ENCODE measurements at regions not wholly inside any gene's neighbourhood (a gene's known extent, or its start where the extent isn't known, plus 50 kb on each side); places are given as distances from the start of the nearest gene placed in this dataset.

DNA sequence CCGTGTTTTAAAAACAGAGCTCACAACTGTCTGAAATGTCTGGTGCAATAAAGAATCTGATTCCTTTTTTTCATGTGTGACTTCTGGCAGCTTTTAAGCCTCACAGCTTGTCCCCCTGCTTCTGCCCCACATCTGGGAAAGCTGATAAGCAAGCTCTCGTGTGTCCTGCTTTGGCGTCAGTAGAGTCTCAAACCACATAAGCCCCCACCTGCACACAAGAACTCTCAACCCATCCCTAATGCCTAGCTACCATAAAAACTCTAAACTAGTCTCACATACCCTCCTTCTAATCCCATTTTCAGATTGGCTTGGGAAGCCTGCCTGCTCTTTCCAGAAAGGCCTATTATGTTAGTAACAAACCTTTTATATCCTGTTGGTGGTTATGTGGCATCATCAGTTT, 94.6 kb upstream of the DAB1 start:
- H3K4me3 ChIP-seq (replicated peaks in 1 of 4; ENCODE audit: control extremely low read depth in 1 of 4, insufficient read depth in 1 of 4, low read depth in 3 of 4, low read length in 4 of 4): no peak overlapping the region
- no peak for DNase-seq (ENCODE audit: low read depth in 2 of 2)
- H3K36me3 ChIP-seq (ENCODE audit: control insufficient read depth, insufficient read depth, low read length): no peaks in the 10 kb centered on the region
- H3K27ac ChIP-seq (ENCODE audit: insufficient read depth, low read length): no peak overlapping the region
- H3K4me1 ChIP-seq (ENCODE audit: control insufficient read depth, extremely low read depth, insufficient read depth, low read length): no peaks in the 10 kb centered on the region
- H3K9me3 ChIP-seq (ENCODE audit: control insufficient read depth, insufficient read depth, low read depth, low read length): no peaks in the 10 kb centered on the region
- no peak overlapping the region for H2AFZ ChIP-seq (ENCODE audit: low read length)
- no peak for TF ChIP-seq EZH2 (IDR thresholded peaks at IDR 0.05; ENCODE audit: low read length, missing control alignments)
- TF ChIP-seq, protein P1, sequence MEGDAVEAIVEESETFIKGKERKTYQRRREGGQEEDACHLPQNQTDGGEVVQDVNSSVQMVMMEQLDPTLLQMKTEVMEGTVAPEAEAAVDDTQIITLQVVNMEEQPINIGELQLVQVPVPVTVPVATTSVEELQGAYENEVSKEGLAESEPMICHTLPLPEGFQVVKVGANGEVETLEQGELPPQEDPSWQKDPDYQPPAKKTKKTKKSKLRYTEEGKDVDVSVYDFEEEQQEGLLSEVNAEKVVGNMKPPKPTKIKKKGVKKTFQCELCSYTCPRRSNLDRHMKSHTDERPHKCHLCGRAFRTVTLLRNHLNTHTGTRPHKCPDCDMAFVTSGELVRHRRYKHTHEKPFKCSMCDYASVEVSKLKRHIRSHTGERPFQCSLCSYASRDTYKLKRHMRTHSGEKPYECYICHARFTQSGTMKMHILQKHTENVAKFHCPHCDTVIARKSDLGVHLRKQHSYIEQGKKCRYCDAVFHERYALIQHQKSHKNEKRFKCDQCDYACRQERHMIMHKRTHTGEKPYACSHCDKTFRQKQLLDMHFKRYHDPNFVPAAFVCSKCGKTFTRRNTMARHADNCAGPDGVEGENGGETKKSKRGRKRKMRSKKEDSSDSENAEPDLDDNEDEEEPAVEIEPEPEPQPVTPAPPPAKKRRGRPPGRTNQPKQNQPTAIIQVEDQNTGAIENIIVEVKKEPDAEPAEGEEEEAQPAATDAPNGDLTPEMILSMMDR (conservative IDR thresholded peaks at IDR 0.05 in 1 of 2, IDR thresholded peaks at IDR 0.05 in 1 of 2; ENCODE audit: low read depth in 1 of 2, low read length in 2 of 2): no peak
- H3K4me2 ChIP-seq (ENCODE audit: extremely low read depth, insufficient read depth, low read length): no peak overlapping the region
- no peak overlapping the region for H3K9ac ChIP-seq (ENCODE audit: insufficient read depth, low read length)
- no peaks in the 10 kb centered on the region for H3K79me2 ChIP-seq (ENCODE audit: control insufficient read depth, insufficient read depth, low read length)
- H3K27me3 ChIP-seq (ENCODE audit: control insufficient read depth, insufficient read depth, low read length): no peaks in the 10 kb centered on the region
- no peaks in the 10 kb centered on the region for H4K20me1 ChIP-seq (ENCODE audit: control insufficient read depth, extremely low read depth, insufficient read depth, low read length)

DNA sequence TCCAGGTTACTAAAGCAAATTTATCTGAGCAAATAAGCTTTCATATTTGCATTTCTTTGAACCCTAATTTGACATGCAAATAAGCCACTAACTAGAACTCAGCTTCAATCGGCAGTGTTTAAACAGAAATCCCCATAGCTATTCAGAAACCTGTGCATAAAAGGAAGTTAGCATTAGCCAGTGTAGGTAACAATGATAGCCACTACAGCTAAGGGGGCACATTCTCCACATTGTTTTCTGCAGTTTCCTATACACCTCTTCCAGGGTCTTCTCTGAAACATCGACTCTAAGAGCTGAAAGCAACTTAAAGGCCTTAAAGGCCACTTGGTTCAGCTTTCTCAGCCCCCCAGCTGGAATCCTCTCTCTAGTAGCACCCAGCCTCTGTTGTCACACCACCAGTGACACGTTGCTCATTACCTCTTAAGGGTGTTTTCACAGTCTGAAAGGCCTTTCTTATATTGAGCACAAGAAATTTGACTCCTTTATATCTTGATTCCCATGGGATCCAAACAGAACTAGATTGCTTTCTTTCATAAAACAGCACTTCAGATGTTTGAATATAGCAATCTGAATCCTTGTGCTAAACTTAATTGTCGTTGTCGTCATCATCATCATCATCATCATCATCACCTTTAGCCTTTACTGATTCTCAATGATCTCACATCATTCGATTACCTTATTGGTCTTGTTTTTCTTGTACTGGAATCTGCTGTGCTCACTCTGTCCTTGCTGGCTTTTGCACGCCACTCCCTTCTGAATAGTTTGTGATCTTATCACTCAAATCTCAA, 93.9 kb upstream of the DAB1 start:
- no peak overlapping the region for H3K4me3 ChIP-seq (replicated peaks in 1 of 4; ENCODE audit: control extremely low read depth in 1 of 4, insufficient read depth in 1 of 4, low read depth in 3 of 4, low read length in 4 of 4)
- no peaks in the 10 kb centered on the region for H3K4me1 ChIP-seq (ENCODE audit: control insufficient read depth, extremely low read depth, insufficient read depth, low read length)
- H3K79me2 ChIP-seq (ENCODE audit: control insufficient read depth, insufficient read depth, low read length): no peaks in the 10 kb centered on the region
- H3K9me3 ChIP-seq (ENCODE audit: control insufficient read depth, insufficient read depth, low read depth, low read length): no peaks in the 10 kb centered on the region
- H3K4me2 ChIP-seq (ENCODE audit: extremely low read depth, insufficient read depth, low read length): no peak overlapping the region
- no peak for DNase-seq (ENCODE audit: low read depth in 2 of 2)
- no peaks in the 10 kb centered on the region for H4K20me1 ChIP-seq (ENCODE audit: control insufficient read depth, extremely low read depth, insufficient read depth, low read length)
- no peak overlapping the region for H3K9ac ChIP-seq (ENCODE audit: insufficient read depth, low read length)
- no peaks in the 10 kb centered on the region for H3K36me3 ChIP-seq (ENCODE audit: control insufficient read depth, insufficient read depth, low read length)
- no peak for TF ChIP-seq EZH2 (IDR thresholded peaks at IDR 0.05; ENCODE audit: low read length, missing control alignments)
- TF ChIP-seq, protein P1 (conservative IDR thresholded peaks at IDR 0.05 in 1 of 2, IDR thresholded peaks at IDR 0.05 in 1 of 2; ENCODE audit: low read depth in 1 of 2, low read length in 2 of 2): no peak
- H3K27me3 ChIP-seq (ENCODE audit: control insufficient read depth, insufficient read depth, low read length): no peaks in the 10 kb centered on the region
- H3K27ac ChIP-seq (ENCODE audit: insufficient read depth, low read length): no peak overlapping the region
- no peak overlapping the region for H2AFZ ChIP-seq (ENCODE audit: low read length)

DNA sequence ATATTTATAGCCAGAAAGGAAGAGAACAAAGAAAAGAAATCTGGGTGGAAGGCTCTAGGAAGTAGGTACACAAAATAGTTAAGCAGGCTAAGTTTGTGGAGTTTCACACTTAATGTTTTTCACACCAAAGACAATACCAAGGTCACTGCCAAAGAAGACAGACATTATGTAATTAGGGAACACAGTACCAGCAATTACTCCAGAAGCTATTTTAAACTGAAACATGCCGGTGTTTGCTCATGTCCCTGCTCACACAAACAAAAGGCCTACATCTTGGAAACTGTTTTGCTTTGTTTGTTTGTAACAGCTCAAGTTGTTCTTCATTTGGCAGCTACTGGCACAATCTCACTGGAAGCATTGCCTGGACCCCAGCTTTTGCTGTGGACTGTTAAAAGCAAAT, 88.5 kb upstream of the DAB1 start:
- H3K36me3 ChIP-seq (ENCODE audit: control insufficient read depth, insufficient read depth, low read length): no peaks in the 10 kb centered on the region
- H3K79me2 ChIP-seq (ENCODE audit: control insufficient read depth, insufficient read depth, low read length): no peaks in the 10 kb centered on the region
- H3K9ac ChIP-seq (ENCODE audit: insufficient read depth, low read length): no peak overlapping the region
- H3K9me3 ChIP-seq (ENCODE audit: control insufficient read depth, insufficient read depth, low read depth, low read length): no peaks in the 10 kb centered on the region
- H4K20me1 ChIP-seq (ENCODE audit: control insufficient read depth, extremely low read depth, insufficient read depth, low read length): no peaks in the 10 kb centered on the region
- H2AFZ ChIP-seq (ENCODE audit: low read length): no peak overlapping the region
- no peaks in the 10 kb centered on the region for H3K27me3 ChIP-seq (ENCODE audit: control insufficient read depth, insufficient read depth, low read length)
- H3K4me1 ChIP-seq (ENCODE audit: control insufficient read depth, extremely low read depth, insufficient read depth, low read length): no peaks in the 10 kb centered on the region
- no peak for TF ChIP-seq EZH2 (IDR thresholded peaks at IDR 0.05; ENCODE audit: low read length, missing control alignments)
- TF ChIP-seq, protein P1 (conservative IDR thresholded peaks at IDR 0.05 in 1 of 2, IDR thresholded peaks at IDR 0.05 in 1 of 2; ENCODE audit: low read depth in 1 of 2, low read length in 2 of 2): no peak
- no peak overlapping the region for H3K4me2 ChIP-seq (ENCODE audit: extremely low read depth, insufficient read depth, low read length)
- no peak overlapping the region for H3K4me3 ChIP-seq (replicated peaks in 1 of 4; ENCODE audit: control extremely low read depth in 1 of 4, insufficient read depth in 1 of 4, low read depth in 3 of 4, low read length in 4 of 4)
- no peak for DNase-seq (ENCODE audit: low read depth in 2 of 2)
- no peak overlapping the region for H3K27ac ChIP-seq (ENCODE audit: insufficient read depth, low read length)
